Retinal pigment epithelial cell (primary cell): ENCODE measurements at regions not wholly inside any gene's neighbourhood (a gene's known extent, or its start where the extent isn't known, plus 50 kb on each side); places are given as distances from the start of the nearest gene placed in this dataset.

Experiments used
- DNase-seq: peaks from one replicate; pipeline ENCODE4 v3.0.0-alpha.2; 2010; ENCODE audit warnings: low read depth
- H3K4me3 ChIP-seq: 2 replicates; pipeline ENCODE4 v1.5.1; 2011; ENCODE audit warnings: mild to moderate bottlenecking, low read length, control low read depth, moderate library complexity
- TF ChIP-seq, protein P1 (sequence below): conservative IDR thresholded peaks from 2 replicates; pipeline ENCODE4 v1.5.1; 2011; ENCODE audit warnings: low read depth, low read length, control low read depth, inconsistent platforms

DNA sequence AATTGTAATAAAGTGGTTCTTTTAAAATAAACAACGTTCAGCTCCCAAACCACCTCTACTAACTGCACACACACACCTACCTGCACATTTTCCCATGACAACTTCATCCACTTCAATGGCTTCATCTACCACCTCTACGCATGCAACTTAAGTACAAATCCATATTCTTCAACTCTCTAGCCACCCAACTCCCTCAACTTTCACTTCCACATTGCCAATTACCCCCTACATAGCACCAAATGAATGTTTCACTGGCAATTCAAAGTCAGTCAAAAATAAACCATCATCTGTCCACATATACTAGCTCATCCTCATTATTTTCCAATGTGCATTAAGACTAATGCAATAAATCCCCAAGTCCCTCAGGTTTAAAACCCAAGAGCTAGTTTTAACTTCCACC is 50.7 kb upstream of the ARHGAP32 start:
- no peak for DNase-seq
- TF ChIP-seq, protein P1, sequence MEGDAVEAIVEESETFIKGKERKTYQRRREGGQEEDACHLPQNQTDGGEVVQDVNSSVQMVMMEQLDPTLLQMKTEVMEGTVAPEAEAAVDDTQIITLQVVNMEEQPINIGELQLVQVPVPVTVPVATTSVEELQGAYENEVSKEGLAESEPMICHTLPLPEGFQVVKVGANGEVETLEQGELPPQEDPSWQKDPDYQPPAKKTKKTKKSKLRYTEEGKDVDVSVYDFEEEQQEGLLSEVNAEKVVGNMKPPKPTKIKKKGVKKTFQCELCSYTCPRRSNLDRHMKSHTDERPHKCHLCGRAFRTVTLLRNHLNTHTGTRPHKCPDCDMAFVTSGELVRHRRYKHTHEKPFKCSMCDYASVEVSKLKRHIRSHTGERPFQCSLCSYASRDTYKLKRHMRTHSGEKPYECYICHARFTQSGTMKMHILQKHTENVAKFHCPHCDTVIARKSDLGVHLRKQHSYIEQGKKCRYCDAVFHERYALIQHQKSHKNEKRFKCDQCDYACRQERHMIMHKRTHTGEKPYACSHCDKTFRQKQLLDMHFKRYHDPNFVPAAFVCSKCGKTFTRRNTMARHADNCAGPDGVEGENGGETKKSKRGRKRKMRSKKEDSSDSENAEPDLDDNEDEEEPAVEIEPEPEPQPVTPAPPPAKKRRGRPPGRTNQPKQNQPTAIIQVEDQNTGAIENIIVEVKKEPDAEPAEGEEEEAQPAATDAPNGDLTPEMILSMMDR: no peak
- no peak overlapping the region for H3K4me3 ChIP-seq
